HepG2 (cell line): ENCODE measurements at regions not wholly inside any gene's neighbourhood (a gene's known extent, or its start where the extent isn't known, plus 50 kb on each side); places are given as distances from the start of the nearest gene placed in this dataset.

ENCODE experiments used
- ATAC-seq: fragments of 200-7000 bp; cut with Tn5 transposase; 3 replicates; pipeline ENCODE4 v1.9.1; 2020; ENCODE audit warnings: mild to moderate bottlenecking, moderate library complexity
- BruUV-seq: library from RNA; stranded (reverse); fragments of 400-500 nt; replicated peaks from 2 replicates; lab custom pipeline; 2021; lab: Mats Ljungman, UMichigan
- CTCF ChIA-PET: fragments of 300-600 bp; formaldehyde crosslinking; extraction: SDS; loops from one replicate; lab custom pipeline; 2021; ENCODE audit warnings: low total read pairs, inconsistent platforms, low intra/inter-chr PET ratio; lab: Yijun Ruan, JAX
- POLR2A ChIA-PET: fragments of 350-600 bp; sonication (Branson Sonifier 250); formaldehyde crosslinking; loops from one replicate; lab custom pipeline; 2020; ENCODE audit warnings: antibody characterized with exemption, inconsistent platforms; lab: Yijun Ruan, JAX
- DNase-seq: peaks from one replicate; pipeline ENCODE4 v3.0.0-alpha.2; 2015; ENCODE audit warnings: low spot score
- FAIRE-seq: peaks from 3 replicates; lab custom pipeline; 2011; peaks lifted over from hg19 to GRCh38; lab: Jason Lieb, UNC
- H2AFZ ChIP-seq: one replicate; pipeline ENCODE4 v1.6.1; 2011; ENCODE audit warnings: low read length, inconsistent platforms
- H3K27ac ChIP-seq: fragments of 300-600 bp; 3 replicates; pipeline ENCODE4 v1.8.0; 2011; ENCODE audit warnings: mixed run types, mild to moderate bottlenecking, mixed read lengths, low read length, inconsistent platforms; ENCODE audit not compliant: insufficient read depth; ENCODE audit errors: extremely low read length
- H3K27me3 ChIP-seq, 2 experiments: fragments of 200-600 bp in 1 of 2; 2 replicates in 1 of 2; 3 replicates in 1 of 2; pipeline versions ENCODE4 v1.6.0 to v1.8.0; 2011; ENCODE audit warnings: low read length in 2 of 2, mild to moderate bottlenecking in 2 of 2, moderate library complexity in 2 of 2, inconsistent platforms in 1 of 2; ENCODE audit not compliant: insufficient read depth in 2 of 2, control insufficient read depth in 1 of 2
- H3K36me3 ChIP-seq, 2 experiments: fragments of 200-600 bp in 1 of 2; replicated peaks in 1 of 2; 2 replicates in 1 of 2; 3 replicates in 1 of 2; pipeline versions ENCODE4 v1.5.1 to v1.8.0; 2011; ENCODE audit warnings: low read length in 2 of 2, inconsistent platforms in 1 of 2; ENCODE audit not compliant: insufficient read depth in 2 of 2, control insufficient read depth in 1 of 2
- H3K4me1 ChIP-seq: 2 replicates; pipeline ENCODE4 v1.5.1; 2012; ENCODE audit warnings: low read length, inconsistent platforms; ENCODE audit not compliant: insufficient read depth
- H3K4me2 ChIP-seq: 2 replicates; pipeline ENCODE4 v1.6.0; 2011; ENCODE audit warnings: low read depth, low read length, inconsistent platforms
- H3K4me3 ChIP-seq, 3 experiments: fragments of 200-600 bp in 1 of 3; sonication (generic), shearing (Covaris generic) in 1 of 3; replicated peaks in 1 of 3; 2 replicates each; pipeline ENCODE4 v1.5.1; 2011 to 2016; ENCODE audit warnings: low read length in 3 of 3, inconsistent platforms in 2 of 3, low read depth in 2 of 3, mild to moderate bottlenecking in 2 of 3, control low read depth in 1 of 3, mixed read lengths in 1 of 3; ENCODE audit not compliant: insufficient read depth in 1 of 3
- H3K79me2 ChIP-seq: one replicate; pipeline ENCODE4 v1.6.1; 2011; ENCODE audit warnings: low read length, inconsistent platforms; ENCODE audit not compliant: insufficient read depth
- H3K9ac ChIP-seq: 2 replicates; pipeline ENCODE4 v1.6.0; 2011; ENCODE audit warnings: mild to moderate bottlenecking, low read depth, low read length, inconsistent platforms; ENCODE audit not compliant: insufficient read depth
- H3K9me3 ChIP-seq: 2 replicates; pipeline ENCODE4 v1.5.1; 2012; ENCODE audit warnings: mild to moderate bottlenecking, low read length
- H4K20me1 ChIP-seq: 2 replicates; pipeline ENCODE4 v1.6.0; 2011; ENCODE audit warnings: inconsistent platforms, mild to moderate bottlenecking, low read length, moderate library complexity; ENCODE audit not compliant: insufficient read depth
- KDM6A ChIP-seq: IDR thresholded peaks from 2 replicates; pipeline ENCODE4 v1.6.1; 2016; ENCODE audit warnings: low read depth
- MAF1 ChIP-seq: sonication (generic); formaldehyde crosslinking; IDR thresholded peaks from 2 replicates; pipeline ENCODE4 v1.5.0; 2020; ENCODE audit warnings: missing genetic modification reagents, borderline replicate concordance
- RAD51 ChIP-seq: fragments of 450-650 bp; IDR thresholded peaks from 2 replicates; pipeline ENCODE4 v1.6.1; 2016; ENCODE audit warnings: borderline replicate concordance
- ZNF24 ChIP-seq: fragments of 450-650 bp; IDR thresholded peaks from 2 replicates; pipeline ENCODE4 v1.6.1; 2017; ENCODE audit warnings: antibody characterized with exemption, mild to moderate bottlenecking
- ZNF367 ChIP-seq: sonication (generic); formaldehyde crosslinking; IDR thresholded peaks from 2 replicates; pipeline ENCODE4 v1.4.0; 2020; ENCODE audit warnings: missing genetic modification reagents, borderline replicate concordance
- ZNF557 ChIP-seq: sonication (generic); formaldehyde crosslinking; IDR thresholded peaks from 2 replicates; pipeline ENCODE4 v1.4.0; 2020; ENCODE audit warnings: missing genetic modification reagents
- ZNF878 ChIP-seq: sonication (generic); formaldehyde crosslinking; IDR thresholded peaks from 2 replicates; pipeline ENCODE4 v1.8.1; 2023; ENCODE audit warnings: mild to moderate bottlenecking, missing genetic modification reagents, moderate library complexity
- WGBS: methylation state at CpG from one replicate; pipeline ENCODE4 v1.1.6; 2017; ENCODE audit warnings: low lambda C conversion rate; 5-methylcytosine and 5-hydroxymethylcytosine counted together
- in situ Hi-C: cut with HindIII; loops from 2 replicates; pipeline ENCODE4 v1.10.0; 2017; ENCODE audit warnings: low pct_unique_long_range_greater_than_20kb; ENCODE audit not compliant: extremely low pct_ligation_motif_present
- intact Hi-C: fragments of 100-400 bp; cut with micrococcal nuclease; formaldehyde crosslinking; loops from one replicate; pipeline ENCODE4 v1.10.0; 2022; ENCODE audit not compliant: unreplicated experiment
- TF ChIP-seq, protein P1 (sequence below): sonication (generic); formaldehyde crosslinking; IDR thresholded peaks from 2 replicates; pipeline ENCODE4 v1.5.0; 2020; ENCODE audit warnings: mild to moderate bottlenecking, missing genetic modification reagents

- intact Hi-C loops = no loop called here
- ATAC-seq = no peak
- no peak overlapping the region for H3K9ac ChIP-seq
- CTCF ChIA-PET = no interaction called here
- TF ChIP-seq, protein P1, sequence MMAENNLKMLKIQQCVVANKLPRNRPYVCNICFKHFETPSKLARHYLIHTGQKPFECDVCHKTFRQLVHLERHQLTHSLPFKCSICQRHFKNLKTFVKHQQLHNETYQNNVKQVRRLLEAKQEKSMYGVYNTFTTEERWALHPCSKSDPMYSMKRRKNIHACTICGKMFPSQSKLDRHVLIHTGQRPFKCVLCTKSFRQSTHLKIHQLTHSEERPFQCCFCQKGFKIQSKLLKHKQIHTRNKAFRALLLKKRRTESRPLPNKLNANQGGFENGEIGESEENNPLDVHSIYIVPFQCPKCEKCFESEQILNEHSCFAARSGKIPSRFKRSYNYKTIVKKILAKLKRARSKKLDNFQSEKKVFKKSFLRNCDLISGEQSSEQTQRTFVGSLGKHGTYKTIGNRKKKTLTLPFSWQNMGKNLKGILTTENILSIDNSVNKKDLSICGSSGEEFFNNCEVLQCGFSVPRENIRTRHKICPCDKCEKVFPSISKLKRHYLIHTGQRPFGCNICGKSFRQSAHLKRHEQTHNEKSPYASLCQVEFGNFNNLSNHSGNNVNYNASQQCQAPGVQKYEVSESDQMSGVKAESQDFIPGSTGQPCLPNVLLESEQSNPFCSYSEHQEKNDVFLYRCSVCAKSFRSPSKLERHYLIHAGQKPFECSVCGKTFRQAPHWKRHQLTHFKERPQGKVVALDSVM = no peak
- TF ChIP-seq RAD51 (no peak), ZNF367 (CRISPR knock-in tag) (no peak)
- H3K4me2 ChIP-seq = no peak overlapping the region
- peaks cover 3 to 27% of the 10 kb centered on the region in 2 experiments; a peak in 3 of 5 replicates for H3K27me3 ChIP-seq
- FAIRE-seq = no peak
- no peaks in the 10 kb centered on the region for H3K79me2 ChIP-seq
- H2AFZ ChIP-seq = no peak overlapping the region
- H3K36me3 ChIP-seq = no peaks in the 10 kb centered on the region
- H3K4me3 ChIP-seq = no peak overlapping the region
- no TSS peak for BruUV-seq
- POLR2A ChIA-PET = no interaction called here
- WGBS = 14% methylated on average over 2 of the region's 5 CpGs
- no peaks in the 10 kb centered on the region for H4K20me1 ChIP-seq
- H3K27ac ChIP-seq = no peak overlapping the region
- no peak for DNase-seq
- in situ Hi-C loops = no loop called here
- no peaks in the 10 kb centered on the region for H3K9me3 ChIP-seq
- H3K4me1 ChIP-seq = no peaks in the 10 kb centered on the region
These were observed 90.3 kb downstream of the CCDC185 start for GRCh38 chr1:223483511-223483910.

DNA sequence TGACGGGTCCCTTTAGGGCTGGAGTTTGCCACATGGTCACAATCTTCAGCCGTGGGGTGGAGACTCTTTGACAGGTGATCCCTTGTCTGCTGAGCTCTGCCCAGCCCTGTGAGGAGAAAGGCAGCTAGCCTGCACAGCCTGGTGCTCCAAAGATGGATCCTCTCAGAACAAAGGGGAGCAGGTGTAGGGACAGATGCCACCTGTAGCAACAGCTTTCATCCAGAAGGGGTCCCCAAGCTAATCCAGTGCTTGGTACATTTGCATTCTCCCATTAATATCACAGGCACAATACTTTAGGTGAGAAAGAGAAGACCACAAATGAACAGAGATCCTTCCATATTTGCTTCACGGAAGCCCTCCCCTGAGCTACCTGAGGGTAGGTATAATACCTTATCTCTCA is 93.2 kb downstream of the CCDC185 start:
- Histone ChIP-seq H3K4me3 (no peak overlapping the region), H3K79me2 (no peaks in the 10 kb centered on the region), H3K9me3 (no peaks in the 10 kb centered on the region), H2AFZ (no peak overlapping the region), H3K4me1 (no peaks in the 10 kb centered on the region), H3K9ac (no peak overlapping the region), H3K36me3 (no peaks in the 10 kb centered on the region), H4K20me1 (no peaks in the 10 kb centered on the region), H3K27me3 (peaks cover 3 to 29% of the 10 kb centered on the region in 2 experiments; a peak in 4 of 5 replicates), H3K27ac (no peak overlapping the region), H3K4me2 (no peak overlapping the region)
- WGBS = 21% methylated on average over 3 of the region's 3 CpGs
- BruUV-seq = no TSS peak
- ChIA-PET CTCF (no interaction called here), POLR2A (no interaction called here)
- in situ Hi-C loops (no loop called here), intact Hi-C loops (no loop called here)
- ATAC-seq (peak; percentile 63; the same call in 2 of the 3 replicates), FAIRE-seq (no peak), DNase-seq (peak; percentile 2)
- TF ChIP-seq ZNF878 = no peak
- no peak for TF ChIP-seq ZNF557
- TF ChIP-seq MAF1 (CRISPR knock-in tag) = no peak
- no peak for TF ChIP-seq ZNF24
- no peak for TF ChIP-seq KDM6A (CRISPR knock-in tag)
